BLaER1 (cell line): ENCODE measurements at regions not wholly inside any gene's neighbourhood (a gene's known extent, or its start where the extent isn't known, plus 50 kb on each side); places are given as distances from the start of the nearest gene placed in this dataset.

Experiments
- H3K27ac ChIP-seq: shearing (Covaris generic); formaldehyde crosslinking; 2 replicates; pipeline ENCODE4 v1.8.1; 2022
- H3K27me3 ChIP-seq: shearing (Covaris generic); formaldehyde crosslinking; 2 replicates; pipeline ENCODE4 v1.8.1; 2022
- H3K36me3 ChIP-seq: shearing (Covaris generic); formaldehyde crosslinking; 2 replicates; pipeline ENCODE4 v1.8.1; 2022
- H3K4me1 ChIP-seq: shearing (Covaris generic); formaldehyde crosslinking; 2 replicates; pipeline ENCODE4 v1.8.1; 2022
- H3K4me2 ChIP-seq: shearing (Covaris generic); formaldehyde crosslinking; 2 replicates; pipeline ENCODE4 v1.8.1; 2022
- H3K4me3 ChIP-seq: shearing (Covaris generic); formaldehyde crosslinking; 2 replicates; pipeline ENCODE4 v1.8.1; 2022
- H3K9ac ChIP-seq: shearing (Covaris generic); formaldehyde crosslinking; 2 replicates; pipeline ENCODE4 v1.8.1; 2022
- H3K9me3 ChIP-seq: shearing (Covaris generic); formaldehyde crosslinking; 2 replicates; pipeline ENCODE4 v1.8.1; 2022
- H4K20me1 ChIP-seq: shearing (Covaris generic); formaldehyde crosslinking; 2 replicates; pipeline ENCODE4 v1.8.1; 2022
- Cebpa-rat ChIP-seq: shearing (Covaris generic); IDR thresholded peaks from 2 replicates; pipeline ENCODE4 v1.8.1; 2022

DNA sequence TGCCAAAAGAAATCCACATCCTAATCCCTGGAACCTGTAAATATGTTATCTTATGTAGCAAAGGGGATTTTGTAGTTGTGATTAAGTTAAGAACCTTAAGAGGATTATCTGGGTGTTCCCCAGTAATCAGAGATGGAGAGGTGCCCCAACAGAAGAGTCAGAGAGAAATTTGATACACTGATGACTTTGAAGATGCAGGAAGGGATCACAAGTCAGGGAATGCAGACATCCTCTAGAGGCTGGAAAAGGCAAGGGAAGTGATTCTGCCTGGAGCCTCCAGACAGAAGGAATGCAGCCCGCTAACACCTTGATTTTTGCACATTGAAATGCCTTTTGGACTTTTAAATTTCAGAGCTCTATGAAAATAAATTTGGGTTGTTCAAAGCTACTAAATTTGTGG lies 531.7 kb downstream of the DNAJB9 start:
- no peak for TF ChIP-seq Cebpa-rat
- no peaks in the 10 kb centered on the region for H3K9me3 ChIP-seq

GRCh38 chr7:109109558-109109957 lies 539.9 kb downstream of the DNAJB9 start:
- no peak overlapping the region for H3K4me2 ChIP-seq
- no peaks in the 10 kb centered on the region for H3K27me3 ChIP-seq
- no peak overlapping the region for H3K4me3 ChIP-seq
- H4K20me1 ChIP-seq = no peaks in the 10 kb centered on the region
- H3K9me3 ChIP-seq = no peaks in the 10 kb centered on the region
- no peaks in the 10 kb centered on the region for H3K36me3 ChIP-seq
- H3K4me1 ChIP-seq = peaks cover 2% of the 10 kb centered on the region; the same call in 1 of the 2 replicates
- no peak overlapping the region for H3K9ac ChIP-seq
- H3K27ac ChIP-seq = no peak overlapping the region
- no peak for TF ChIP-seq Cebpa-rat

More for the DNA sequence above, 531.7 kb downstream of the DNAJB9 start:
- Histone ChIP-seq H3K27ac (no peak overlapping the region), H3K36me3 (no peaks in the 10 kb centered on the region), H3K4me3 (no peak overlapping the region), H3K4me2 (no peak overlapping the region), H4K20me1 (no peaks in the 10 kb centered on the region), H3K27me3 (no peaks in the 10 kb centered on the region), H3K4me1 (peaks cover 13% of the 10 kb centered on the region), H3K9ac (no peak overlapping the region)

GRCh38 chr7:109111086-109111485 lies 541.4 kb downstream of the DNAJB9 start:
- Histone ChIP-seq H3K4me2 (no peak overlapping the region), H3K4me1 (no peaks in the 10 kb centered on the region), H3K27me3 (no peaks in the 10 kb centered on the region), H3K9me3 (no peaks in the 10 kb centered on the region), H3K9ac (no peak overlapping the region), H3K27ac (no peak overlapping the region), H4K20me1 (no peaks in the 10 kb centered on the region), H3K4me3 (no peak overlapping the region), H3K36me3 (no peaks in the 10 kb centered on the region)
- no peak for TF ChIP-seq Cebpa-rat

GRCh38 chr7:109121599-109122300 lies 552.1 kb downstream of the DNAJB9 start:
- Histone ChIP-seq H3K9me3 (no peaks in the 10 kb centered on the region), H3K4me3 (no peak overlapping the region), H3K9ac (no peak overlapping the region), H3K4me1 (no peaks in the 10 kb centered on the region), H3K36me3 (no peaks in the 10 kb centered on the region), H3K27ac (no peak overlapping the region), H3K27me3 (no peaks in the 10 kb centered on the region), H3K4me2 (no peak overlapping the region), H4K20me1 (no peaks in the 10 kb centered on the region)
- no peak for TF ChIP-seq Cebpa-rat

DNA sequence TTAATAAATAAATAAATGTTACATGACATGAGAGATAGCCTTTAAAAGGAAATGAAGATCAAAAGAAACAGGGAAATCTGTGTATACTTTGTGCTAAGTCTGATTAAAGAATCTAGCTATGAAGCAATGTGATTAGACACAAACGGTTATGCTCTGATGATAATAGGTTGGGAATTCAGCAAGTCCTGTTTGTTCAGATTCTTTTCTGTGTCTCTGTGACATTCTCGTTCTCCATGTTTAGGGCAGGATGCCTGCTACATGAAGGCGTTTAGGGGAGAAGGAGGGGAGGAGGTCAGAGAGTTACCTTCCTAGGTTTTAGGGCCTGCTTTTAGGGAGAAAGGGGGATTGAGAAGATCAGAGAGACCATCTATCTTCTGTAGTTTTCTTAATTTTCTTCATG lies 555.3 kb downstream of the DNAJB9 start:
- Histone ChIP-seq H4K20me1 (no peaks in the 10 kb centered on the region), H3K9ac (no peak overlapping the region), H3K36me3 (no peaks in the 10 kb centered on the region), H3K27ac (no peak overlapping the region), H3K9me3 (no peaks in the 10 kb centered on the region), H3K4me1 (no peaks in the 10 kb centered on the region), H3K4me3 (no peak overlapping the region), H3K4me2 (no peak overlapping the region), H3K27me3 (no peaks in the 10 kb centered on the region)
- TF ChIP-seq Cebpa-rat = no peak

DNA sequence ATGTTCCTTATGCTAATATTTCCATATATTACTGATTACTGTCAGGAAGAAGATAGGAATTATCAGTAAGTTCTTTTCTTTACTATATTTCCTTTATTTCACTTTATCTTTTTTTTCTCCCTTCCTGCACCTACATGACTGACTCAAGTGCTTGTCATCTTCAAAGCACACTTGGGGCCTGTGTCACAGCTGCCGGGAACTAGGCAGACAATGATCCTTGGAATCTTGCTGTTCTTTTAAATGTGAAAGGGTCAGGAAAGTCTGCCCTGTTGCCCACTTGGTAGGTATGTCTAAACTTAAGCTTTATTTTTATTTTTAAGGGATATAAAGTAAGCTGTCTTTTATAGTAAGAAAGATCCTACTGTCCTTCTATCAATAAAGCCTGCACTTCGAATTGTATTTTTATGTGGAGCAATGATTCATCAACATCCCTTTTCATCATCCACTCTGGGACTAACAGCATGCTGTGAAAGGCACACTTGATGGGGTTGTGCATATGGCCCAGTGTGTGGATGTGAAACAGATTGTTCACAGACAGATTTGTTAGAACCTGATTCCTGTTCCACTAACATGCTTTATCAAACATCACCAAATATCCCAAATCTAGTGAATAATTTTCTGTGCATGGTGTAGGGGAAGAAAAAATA lies 556.9 kb downstream of the DNAJB9 start:
- H3K27me3 ChIP-seq = no peaks in the 10 kb centered on the region
- H3K4me1 ChIP-seq = no peaks in the 10 kb centered on the region
- no peak for TF ChIP-seq Cebpa-rat
- H3K9me3 ChIP-seq = no peaks in the 10 kb centered on the region
- no peaks in the 10 kb centered on the region for H3K36me3 ChIP-seq
- H3K4me3 ChIP-seq = no peak overlapping the region
- H3K27ac ChIP-seq = no peak overlapping the region
- H4K20me1 ChIP-seq = no peaks in the 10 kb centered on the region
- no peak overlapping the region for H3K9ac ChIP-seq
- H3K4me2 ChIP-seq = no peak overlapping the region

GRCh38 chr7:109127145-109127544 lies 557.5 kb downstream of the DNAJB9 start:
- Histone ChIP-seq H3K27ac (no peak overlapping the region), H3K4me1 (no peaks in the 10 kb centered on the region), H3K4me2 (no peak overlapping the region), H3K27me3 (no peaks in the 10 kb centered on the region), H3K4me3 (no peak overlapping the region), H3K36me3 (no peaks in the 10 kb centered on the region), H3K9ac (no peak overlapping the region), H4K20me1 (no peaks in the 10 kb centered on the region), H3K9me3 (no peaks in the 10 kb centered on the region)
- no peak for TF ChIP-seq Cebpa-rat

- Histone ChIP-seq H3K9me3 (peaks cover 9% of the 10 kb centered on the region), H4K20me1 (no peaks in the 10 kb centered on the region), H3K4me3 (no peak overlapping the region), H3K36me3 (no peaks in the 10 kb centered on the region), H3K27ac (no peak overlapping the region), H3K9ac (no peak overlapping the region), H3K4me2 (no peak overlapping the region), H3K27me3 (no peaks in the 10 kb centered on the region; the same call in 1 of the 2 replicates), H3K4me1 (no peaks in the 10 kb centered on the region)
- no peak for TF ChIP-seq Cebpa-rat
These were observed 561.5 kb downstream of the DNAJB9 start for GRCh38 chr7:109131141-109131540.

GRCh38 chr7:109136893-109137292 lies 567.2 kb downstream of the DNAJB9 start:
- Histone ChIP-seq H3K9me3 (peaks cover 9% of the 10 kb centered on the region), H4K20me1 (no peaks in the 10 kb centered on the region), H3K36me3 (no peaks in the 10 kb centered on the region), H3K27ac (no peak overlapping the region), H3K9ac (no peak overlapping the region), H3K27me3 (no peaks in the 10 kb centered on the region; the same call in 1 of the 2 replicates), H3K4me3 (no peak overlapping the region), H3K4me1 (no peaks in the 10 kb centered on the region), H3K4me2 (no peak overlapping the region)
- no peak; the same call in 1 of the 2 replicates for TF ChIP-seq Cebpa-rat

- Histone ChIP-seq H3K4me3 (no peak overlapping the region), H3K4me1 (no peaks in the 10 kb centered on the region), H3K36me3 (no peaks in the 10 kb centered on the region), H3K27ac (no peak overlapping the region), H3K9me3 (no peaks in the 10 kb centered on the region), H3K4me2 (no peak overlapping the region), H3K9ac (no peak overlapping the region), H4K20me1 (no peaks in the 10 kb centered on the region), H3K27me3 (no peaks in the 10 kb centered on the region)
- no peak for TF ChIP-seq Cebpa-rat
These were observed 585.1 kb downstream of the DNAJB9 start for GRCh38 chr7:109154748-109155147.
